HG03196 (cell line): ENCODE measurements at regions not wholly inside any gene's neighbourhood (a gene's known extent, or its start where the extent isn't known, plus 50 kb on each side); places are given as distances from the start of the nearest gene placed in this dataset.

Experiments used
- ATAC-seq: cut with Tn5 transposase; IDR thresholded peaks from one replicate; pipeline ENCODE4 v1.9.1; 2021; ENCODE audit not compliant: unreplicated experiment

GRCh38 chr10:131444286-131444685 lies 132.8 kb upstream of the TCERG1L start:
- no peak for ATAC-seq

DNA sequence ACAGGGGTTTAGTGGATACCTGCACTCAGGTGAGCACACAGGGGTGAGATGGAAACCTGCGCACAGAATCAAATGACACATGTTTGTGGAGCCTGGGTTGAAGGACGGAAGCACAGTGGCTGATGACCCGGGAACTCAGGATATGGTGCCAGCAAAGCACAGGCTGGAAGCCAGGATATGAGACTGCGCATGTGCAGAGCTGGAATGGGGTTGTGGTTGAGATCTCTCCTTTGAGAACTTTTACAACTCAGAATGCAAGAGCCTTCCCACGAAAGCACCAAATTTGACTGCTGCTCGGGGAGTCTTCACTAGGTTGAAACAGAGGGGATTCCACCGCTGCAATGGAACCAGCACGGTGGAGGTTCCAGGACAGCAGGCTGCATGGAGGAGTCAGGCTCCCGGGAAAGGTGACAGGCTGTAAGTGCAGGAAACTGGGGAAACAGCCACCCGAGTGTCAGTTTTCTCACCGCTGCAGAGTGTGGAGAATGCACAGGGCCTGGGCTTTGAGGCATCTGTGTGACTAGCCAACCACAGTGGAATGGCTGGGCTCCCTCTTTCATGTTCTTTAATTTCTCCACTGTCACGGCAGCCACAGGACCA lies 133.4 kb upstream of the TCERG1L start:
- no peak for ATAC-seq

DNA sequence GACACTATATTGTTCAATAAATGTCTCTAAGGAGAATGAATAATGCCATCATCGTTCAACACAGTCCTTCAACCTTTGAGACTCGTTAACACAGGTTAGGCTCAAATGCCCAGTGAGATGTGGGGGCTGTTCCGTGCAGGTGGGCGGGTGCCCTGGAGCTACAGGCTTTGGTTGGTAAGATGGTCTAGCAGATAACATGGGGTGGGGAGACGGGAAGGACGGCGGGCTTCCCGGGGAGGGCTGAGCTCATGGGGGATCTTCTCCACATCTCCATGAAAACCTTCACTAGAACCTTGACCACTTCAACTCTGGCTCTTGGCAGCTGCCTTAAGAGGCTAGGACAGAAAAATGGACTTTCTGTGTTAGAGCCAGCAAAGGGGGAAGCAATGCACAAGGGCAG lies 134.1 kb upstream of the TCERG1L start:
- ATAC-seq = no peak

DNA sequence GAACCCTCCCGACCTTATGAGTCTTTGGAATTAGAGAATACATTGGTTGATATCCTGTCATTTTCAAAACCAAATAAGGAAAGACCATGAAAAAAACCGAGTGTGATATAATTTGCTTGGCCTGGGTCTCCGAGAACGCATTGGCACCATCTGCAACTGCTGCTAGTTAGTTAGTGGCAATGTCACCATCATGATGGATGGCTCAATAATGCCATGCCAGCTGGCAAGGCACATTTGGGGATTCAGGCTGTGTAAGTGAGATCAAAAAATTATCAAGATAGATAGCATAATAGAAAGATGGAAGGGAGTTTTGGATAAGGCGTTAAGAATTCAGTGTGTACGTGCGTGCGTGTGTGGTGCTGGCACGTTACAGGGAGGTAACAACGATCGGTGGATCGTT lies 134.7 kb upstream of the TCERG1L start:
- no peak for ATAC-seq

DNA sequence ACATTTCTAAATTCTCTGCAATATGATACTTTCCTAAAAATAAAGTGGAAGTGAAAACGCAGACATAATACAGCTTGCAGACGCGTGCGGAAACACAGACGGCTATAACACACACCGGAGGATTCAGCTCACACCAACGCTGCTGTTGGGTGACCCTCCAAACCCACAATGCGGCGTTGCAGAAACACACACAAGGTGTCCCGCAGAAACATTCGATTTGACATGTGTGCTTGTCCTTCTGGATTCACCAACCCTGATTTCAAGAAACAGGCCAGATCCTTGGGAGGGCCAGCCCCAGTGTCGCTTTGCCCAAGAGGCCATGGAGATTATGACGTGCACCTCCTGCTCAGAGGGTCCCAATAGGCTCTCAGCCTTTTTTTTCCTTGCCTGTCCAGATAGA lies 136.7 kb upstream of the TCERG1L start:
- ATAC-seq = no peak

DNA sequence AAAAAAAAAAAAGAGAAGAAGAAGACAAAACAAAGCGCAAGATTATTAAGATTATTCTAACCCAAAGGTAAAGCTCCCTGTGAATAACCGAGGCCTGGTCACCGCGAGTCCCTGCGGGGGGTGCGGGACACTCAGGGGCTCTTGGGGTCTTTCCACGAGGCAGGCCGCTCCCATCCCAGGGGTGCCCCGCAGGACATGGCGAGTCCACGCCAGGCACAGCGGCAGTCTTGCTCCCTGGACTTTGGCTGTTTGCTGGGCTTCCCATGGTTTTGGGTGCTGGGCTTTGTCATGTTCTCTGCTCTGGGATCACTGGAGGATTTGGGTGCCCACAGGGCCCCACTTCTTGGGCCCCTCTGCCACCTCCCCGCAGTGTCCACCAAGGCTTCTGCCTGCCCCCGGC lies 137.4 kb upstream of the TCERG1L start:
- no peak for ATAC-seq

- no peak for ATAC-seq
Observed at GRCh38 chr10:131450216-131450765, 138.8 kb upstream of the TCERG1L start.

DNA sequence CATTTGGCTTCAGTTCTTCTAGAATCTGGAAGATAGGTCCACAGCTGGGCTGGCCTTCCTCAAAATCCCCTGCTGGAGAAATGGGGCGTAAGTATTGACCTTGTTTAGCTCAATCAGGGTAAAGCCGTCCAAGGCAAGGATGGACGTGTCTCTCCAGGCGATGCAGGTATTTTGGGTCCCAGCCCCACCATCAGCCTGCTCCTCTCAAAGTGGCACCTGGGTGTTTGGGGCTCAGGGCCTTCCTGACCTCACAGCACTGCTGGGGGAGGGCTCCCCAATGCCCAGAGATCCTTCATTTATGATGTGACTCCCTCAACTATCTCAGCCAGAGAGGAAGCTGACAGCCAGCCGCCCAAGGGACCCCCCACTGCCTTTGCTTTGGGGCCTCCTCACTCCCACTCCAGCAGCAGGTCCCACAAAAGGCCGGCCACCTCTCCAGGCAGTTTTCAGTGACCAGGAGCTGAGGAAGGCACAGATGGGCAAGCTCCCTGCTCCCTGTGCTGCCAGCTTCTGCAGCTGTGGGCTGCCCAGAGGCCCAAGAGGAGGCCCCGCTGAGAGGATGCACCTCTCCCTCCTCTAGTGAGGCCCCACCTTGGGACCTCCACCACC lies 140.0 kb upstream of the TCERG1L start:
- no peak for ATAC-seq

GRCh38 chr10:131452926-131453720 lies 141.6 kb upstream of the TCERG1L start:
- no peak for ATAC-seq

DNA sequence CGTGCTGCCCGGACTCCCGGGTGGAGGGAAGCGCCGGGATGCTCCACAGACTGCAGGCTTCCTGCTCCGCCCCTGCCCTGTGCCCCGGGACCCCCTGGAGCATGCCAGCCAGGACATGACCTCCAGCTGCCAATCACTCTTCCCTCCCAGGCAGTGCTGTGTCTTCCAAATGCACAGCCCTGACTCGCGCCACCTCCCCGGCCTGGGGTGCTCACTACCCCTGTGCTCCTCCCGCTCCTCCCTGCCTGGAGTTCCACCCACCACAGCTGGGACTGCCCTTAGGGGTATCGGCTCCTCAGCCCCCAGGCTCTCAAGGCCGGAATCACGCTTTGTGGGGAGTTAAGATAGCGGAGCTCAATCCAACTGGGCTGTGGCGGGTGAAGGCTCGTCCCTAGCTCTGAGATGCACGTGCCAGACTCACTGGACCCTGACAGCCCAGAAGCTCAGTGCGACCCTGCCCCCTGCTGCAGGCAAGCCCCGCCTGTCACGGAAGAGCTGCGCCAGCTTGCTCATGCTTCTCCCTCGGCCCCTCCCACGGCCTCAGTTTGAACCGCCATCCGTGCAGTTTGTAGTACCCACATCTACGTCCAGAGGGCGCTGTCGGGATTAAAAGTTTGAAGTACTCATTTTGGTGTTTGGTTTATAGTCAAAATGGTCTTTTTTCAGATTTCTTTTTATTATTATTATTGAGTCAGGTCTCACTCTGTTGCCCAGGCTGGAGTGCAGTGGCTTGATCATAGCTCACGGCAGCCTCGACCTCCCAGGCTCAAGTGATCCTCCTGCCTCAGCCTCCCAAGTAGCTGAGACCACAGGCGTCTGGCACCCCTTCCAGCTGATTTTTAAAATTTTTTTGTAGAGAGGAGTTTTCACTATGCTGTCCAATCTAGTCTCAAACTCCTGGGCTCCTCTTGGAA lies 142.5 kb upstream of the TCERG1L start:
- ATAC-seq = no peak

DNA sequence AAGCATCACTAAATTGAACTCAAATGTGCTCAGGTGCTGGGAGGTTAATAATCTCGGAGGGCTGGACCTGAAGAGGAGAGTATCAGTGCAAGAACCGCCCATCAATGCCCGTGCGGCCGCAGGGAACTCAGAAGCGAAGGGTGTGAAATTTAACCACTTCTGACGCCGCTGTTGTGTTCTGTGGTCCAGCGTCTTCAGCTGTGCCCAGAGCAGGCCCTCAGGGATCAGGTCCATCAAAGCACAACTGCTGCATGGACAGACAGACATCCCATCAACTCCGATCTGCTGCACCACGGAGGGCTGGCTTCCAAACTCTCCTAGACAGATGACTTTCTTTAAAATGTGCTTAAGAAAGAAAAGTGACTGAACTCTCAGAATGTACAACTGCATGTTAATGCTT lies 144.9 kb upstream of the TCERG1L start:
- ATAC-seq = no peak

DNA sequence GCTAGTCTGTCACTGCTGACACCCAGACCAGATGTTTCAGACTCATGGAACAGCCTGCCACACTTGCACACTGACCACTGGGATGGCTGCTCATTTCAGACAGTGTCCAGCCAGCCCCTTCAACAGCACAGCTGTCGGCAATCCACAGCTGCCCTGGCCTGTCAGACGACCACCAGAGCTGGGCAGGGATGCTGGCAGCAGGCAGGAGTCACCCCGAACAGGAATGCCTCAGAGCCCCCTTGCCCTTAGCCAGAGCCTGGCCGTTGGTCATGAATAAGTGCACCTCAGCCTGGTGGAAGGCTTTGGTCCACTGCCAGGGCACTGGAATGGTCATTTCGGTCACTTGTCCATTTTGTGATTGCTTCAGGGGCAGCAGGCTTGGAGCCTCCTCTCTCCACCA lies 149.6 kb upstream of the TCERG1L start:
- ATAC-seq = no peak

DNA sequence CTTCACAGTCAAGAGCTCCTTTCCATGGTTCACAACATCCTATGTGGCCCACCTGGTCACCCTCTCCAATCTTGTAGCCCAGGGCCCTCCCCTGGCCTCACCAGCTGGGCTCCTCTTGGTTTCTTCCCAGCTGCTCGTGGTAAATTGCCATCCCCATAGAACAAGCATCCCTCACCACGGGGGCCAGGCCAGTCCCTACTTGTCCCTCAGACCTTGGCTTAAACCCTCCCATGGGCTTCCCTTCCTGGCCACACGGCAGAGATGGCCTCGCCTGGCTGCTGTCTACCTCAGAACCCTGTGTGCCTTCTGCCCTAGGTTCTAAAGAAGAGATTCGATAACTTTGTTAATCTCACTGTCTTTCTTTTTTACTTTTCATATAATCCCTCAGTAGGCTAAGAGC lies 153.3 kb upstream of the TCERG1L start:
- no peak for ATAC-seq

DNA sequence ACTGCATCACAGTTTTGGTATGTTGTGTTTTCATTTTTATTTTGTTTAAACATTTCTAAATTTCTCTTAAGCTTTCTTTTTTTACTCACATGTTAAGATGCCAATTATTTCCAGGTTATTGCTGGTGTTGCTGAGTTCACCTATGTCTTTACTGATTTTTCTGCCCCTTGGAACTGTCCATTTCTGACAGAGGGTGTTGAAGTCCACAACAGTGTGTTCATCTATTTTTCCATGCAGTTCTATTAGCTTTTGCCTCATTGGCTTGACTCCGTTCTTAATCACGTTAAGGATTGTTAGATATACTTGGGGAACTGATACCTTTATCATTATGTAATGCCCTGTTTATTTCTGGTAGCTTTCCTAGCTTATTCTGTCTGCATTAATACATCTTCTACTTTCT lies 158.0 kb upstream of the TCERG1L start:
- ATAC-seq = no peak

GRCh38 chr10:131473645-131474044 lies 162.1 kb upstream of the TCERG1L start:
- no peak for ATAC-seq

DNA sequence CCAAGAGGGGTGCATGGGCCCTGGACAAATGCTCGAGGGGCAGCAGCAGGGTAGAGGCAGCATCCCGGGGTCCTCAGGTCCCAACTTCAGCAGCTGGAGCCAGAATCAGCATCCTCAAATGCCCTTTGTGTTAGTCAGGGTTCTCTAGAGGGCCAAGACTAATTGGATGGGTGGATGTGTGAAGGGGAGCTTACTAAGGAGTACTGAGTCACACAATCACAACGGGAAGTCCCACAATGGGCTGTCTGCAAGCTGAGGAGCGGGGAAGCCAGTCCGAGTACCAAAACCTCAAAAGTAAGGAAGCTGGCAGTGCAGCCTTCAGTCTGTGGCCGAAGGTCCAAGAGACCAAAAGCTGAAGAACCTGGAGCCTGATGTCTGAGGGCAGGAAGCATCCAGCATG lies 162.9 kb upstream of the TCERG1L start:
- no peak for ATAC-seq

DNA sequence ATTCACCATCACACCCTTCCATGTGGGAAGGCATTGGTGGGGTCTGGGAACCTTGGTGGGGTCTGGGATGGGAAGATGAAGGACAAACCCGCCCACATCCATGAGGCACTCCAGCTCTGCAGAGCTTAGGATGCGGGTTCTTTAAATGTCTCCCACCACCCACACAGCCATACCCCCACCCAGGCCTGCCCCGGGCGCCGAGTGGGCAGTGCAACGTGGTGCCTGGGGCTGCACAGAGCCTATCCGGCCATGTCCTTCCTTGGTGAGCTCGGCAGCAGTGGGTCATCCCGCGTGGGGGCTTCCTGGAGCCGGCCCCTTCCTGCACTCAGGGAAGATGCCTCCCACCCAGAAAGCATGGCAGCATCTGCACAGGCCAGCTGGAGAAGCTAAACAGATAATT lies 163.5 kb upstream of the TCERG1L start:
- ATAC-seq = no peak

GRCh38 chr10:131475803-131476202 lies 164.3 kb upstream of the TCERG1L start:
- ATAC-seq = no peak

DNA sequence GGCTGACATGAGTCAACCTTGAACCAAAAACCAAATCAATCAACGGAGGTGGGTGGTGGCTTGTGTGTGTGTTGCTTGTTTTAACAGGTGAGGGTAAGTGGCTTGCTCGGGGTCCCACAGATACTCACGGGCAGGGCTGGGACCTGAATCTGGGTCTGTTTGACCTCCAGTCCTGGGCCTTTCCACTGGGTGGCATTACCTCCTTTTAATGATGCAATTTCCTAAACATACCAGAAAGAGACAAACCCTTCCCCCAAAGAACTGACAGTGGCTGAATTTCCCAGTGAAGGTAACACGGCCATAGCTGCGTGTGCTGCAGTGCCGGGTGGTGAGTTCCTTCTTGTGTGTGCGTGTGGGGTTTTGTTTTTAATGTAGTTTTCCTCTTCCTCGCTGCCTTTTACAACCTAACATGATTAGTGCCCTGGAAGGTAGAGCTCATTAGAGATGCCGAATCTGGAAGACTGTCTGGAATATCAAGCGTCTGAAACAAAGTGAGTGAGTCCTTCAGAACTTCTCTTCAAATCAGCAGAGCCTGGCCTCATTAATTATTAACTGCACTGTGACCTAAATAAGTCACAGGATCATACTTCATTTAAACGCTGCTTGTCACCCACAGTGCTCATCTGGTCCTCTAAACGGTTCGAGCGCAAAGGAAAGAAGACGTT lies 166.1 kb upstream of the TCERG1L start:
- ATAC-seq = no peak

DNA sequence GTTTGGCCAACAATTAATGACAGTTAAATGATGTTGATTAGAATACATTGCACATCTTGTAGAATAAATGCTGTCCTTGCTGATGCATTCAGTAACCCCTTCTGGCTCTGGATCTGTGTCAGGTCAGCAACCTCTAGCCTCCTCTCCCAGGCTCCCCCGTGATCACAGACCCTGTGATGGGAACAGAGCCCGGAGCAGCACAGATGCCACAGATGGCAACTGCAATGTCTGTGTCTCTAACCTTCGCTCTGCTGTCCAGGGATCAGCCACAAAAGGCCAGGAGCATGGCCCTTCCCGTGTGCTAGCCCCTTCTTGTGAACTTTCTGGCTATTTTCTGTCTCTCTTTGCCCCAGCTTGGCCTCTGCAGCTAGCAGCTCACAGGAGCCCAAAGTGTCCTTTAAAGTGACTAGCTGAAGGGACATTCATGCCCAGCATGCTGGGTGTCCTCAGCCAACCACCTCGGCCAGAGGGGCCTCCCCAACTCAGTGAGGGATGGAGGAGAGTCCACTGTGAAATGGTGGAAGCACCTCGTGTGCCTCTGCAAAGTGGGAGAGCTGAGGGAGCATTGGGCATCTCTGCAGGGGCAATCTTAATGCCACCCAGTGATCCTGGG lies 167.0 kb upstream of the TCERG1L start:
- no peak for ATAC-seq
